ENCODE measurements at regions not wholly inside any gene's neighbourhood (a gene's known extent, or its start where the extent isn't known, plus 50 kb on each side); places are given as distances from the start of the nearest gene placed in this dataset.

DNA sequence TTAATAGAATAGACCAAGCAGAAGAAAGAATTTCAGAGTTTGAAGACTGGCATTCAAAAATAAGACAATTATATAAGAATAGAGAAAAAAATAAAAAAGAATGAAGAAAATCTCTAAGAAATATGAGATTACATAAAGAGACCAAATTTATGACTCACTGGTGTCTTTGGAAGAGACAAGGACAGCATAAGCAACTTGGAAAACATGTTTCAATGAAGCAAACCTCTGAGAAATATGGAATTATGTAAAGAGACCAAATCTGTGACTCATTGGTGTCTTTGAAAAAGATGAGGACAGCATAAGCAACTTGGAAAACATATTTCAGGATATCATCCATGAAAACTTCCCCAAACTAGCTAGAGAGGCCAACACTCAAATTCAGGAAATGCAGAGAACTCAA, 60.4 kb upstream of the LYPLAL1 start:
- Histone ChIP-seq H3K4me3 (ENCODE audit: low read length) (no peak overlapping the region), H3K4me1 (ENCODE audit: low read length) (no peaks in the 10 kb centered on the region), H3K36me3 (replicated peaks; ENCODE audit: insufficient read depth, low read length) (no peaks in the 10 kb centered on the region), H3K9me3 (replicated peaks; ENCODE audit: insufficient read depth, low read length) (no peaks in the 10 kb centered on the region), H3K79me2 (ENCODE audit: low read length) (no peaks in the 10 kb centered on the region), H3K9ac (ENCODE audit: low read length) (no peak overlapping the region), H3K27ac (ENCODE audit: low read length) (no peak overlapping the region), H3K9me2 (replicated peaks; ENCODE audit: insufficient read depth, low read length) (no peaks in the 10 kb centered on the region), H3K27me3 (replicated peaks; ENCODE audit: insufficient read depth, low read length) (no peaks in the 10 kb centered on the region), H2AFZ (ENCODE audit: low read length) (no peak overlapping the region), H4K20me1 (ENCODE audit: insufficient read depth, low read length) (no peaks in the 10 kb centered on the region), H3K4me2 (ENCODE audit: low read depth, low read length) (no peak overlapping the region), H3F3A (ENCODE audit: insufficient read depth, low read length) (no peaks in the 10 kb centered on the region)
- no peak for TF ChIP-seq EZH2 (optimal IDR thresholded peaks at IDR 0.05; ENCODE audit: low read depth, low read length)
- TF ChIP-seq, protein P1, sequence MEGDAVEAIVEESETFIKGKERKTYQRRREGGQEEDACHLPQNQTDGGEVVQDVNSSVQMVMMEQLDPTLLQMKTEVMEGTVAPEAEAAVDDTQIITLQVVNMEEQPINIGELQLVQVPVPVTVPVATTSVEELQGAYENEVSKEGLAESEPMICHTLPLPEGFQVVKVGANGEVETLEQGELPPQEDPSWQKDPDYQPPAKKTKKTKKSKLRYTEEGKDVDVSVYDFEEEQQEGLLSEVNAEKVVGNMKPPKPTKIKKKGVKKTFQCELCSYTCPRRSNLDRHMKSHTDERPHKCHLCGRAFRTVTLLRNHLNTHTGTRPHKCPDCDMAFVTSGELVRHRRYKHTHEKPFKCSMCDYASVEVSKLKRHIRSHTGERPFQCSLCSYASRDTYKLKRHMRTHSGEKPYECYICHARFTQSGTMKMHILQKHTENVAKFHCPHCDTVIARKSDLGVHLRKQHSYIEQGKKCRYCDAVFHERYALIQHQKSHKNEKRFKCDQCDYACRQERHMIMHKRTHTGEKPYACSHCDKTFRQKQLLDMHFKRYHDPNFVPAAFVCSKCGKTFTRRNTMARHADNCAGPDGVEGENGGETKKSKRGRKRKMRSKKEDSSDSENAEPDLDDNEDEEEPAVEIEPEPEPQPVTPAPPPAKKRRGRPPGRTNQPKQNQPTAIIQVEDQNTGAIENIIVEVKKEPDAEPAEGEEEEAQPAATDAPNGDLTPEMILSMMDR (IDR thresholded peaks at IDR 0.05; ENCODE audit: low read length) = no peak
- no peak for DNase-seq

DNA sequence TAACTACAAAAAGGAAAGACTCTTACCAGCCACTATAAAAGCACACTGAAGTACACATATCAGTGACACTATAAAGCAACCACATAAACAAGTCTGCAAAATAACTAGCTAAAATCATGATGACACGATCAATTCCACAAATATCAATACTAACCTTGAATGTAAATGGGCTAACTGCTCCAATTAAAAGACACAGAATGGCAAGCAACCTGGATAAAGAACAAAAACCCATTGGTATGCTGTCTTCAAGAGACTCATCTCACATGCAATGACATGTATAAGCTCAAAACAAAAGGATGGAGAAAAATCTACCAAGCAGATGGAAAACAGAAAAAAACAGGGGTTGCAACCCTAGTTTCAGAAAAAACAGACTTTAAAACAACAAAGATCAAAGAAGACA, 59.7 kb upstream of the LYPLAL1 start:
- Histone ChIP-seq H3K9me3 (replicated peaks; ENCODE audit: insufficient read depth, low read length) (no peaks in the 10 kb centered on the region), H4K20me1 (ENCODE audit: insufficient read depth, low read length) (no peaks in the 10 kb centered on the region), H3K79me2 (ENCODE audit: low read length) (no peaks in the 10 kb centered on the region), H3K4me1 (ENCODE audit: low read length) (no peaks in the 10 kb centered on the region), H2AFZ (ENCODE audit: low read length) (no peak overlapping the region), H3K4me3 (ENCODE audit: low read length) (no peak overlapping the region), H3K36me3 (replicated peaks; ENCODE audit: insufficient read depth, low read length) (no peaks in the 10 kb centered on the region), H3F3A (ENCODE audit: insufficient read depth, low read length) (no peaks in the 10 kb centered on the region), H3K9me2 (replicated peaks; ENCODE audit: insufficient read depth, low read length) (no peaks in the 10 kb centered on the region), H3K4me2 (ENCODE audit: low read depth, low read length) (no peak overlapping the region), H3K27me3 (replicated peaks; ENCODE audit: insufficient read depth, low read length) (no peaks in the 10 kb centered on the region), H3K9ac (ENCODE audit: low read length) (no peak overlapping the region), H3K27ac (ENCODE audit: low read length) (no peak overlapping the region)
- TF ChIP-seq EZH2 (optimal IDR thresholded peaks at IDR 0.05; ENCODE audit: low read depth, low read length) (no peak), EZH2phosphoT487 (IDR thresholded peaks at IDR 0.05; ENCODE audit: low read length) (no peak)
- TF ChIP-seq, protein P1 (IDR thresholded peaks at IDR 0.05; ENCODE audit: low read length) = no peak
- DNase-seq = no peak

DNA sequence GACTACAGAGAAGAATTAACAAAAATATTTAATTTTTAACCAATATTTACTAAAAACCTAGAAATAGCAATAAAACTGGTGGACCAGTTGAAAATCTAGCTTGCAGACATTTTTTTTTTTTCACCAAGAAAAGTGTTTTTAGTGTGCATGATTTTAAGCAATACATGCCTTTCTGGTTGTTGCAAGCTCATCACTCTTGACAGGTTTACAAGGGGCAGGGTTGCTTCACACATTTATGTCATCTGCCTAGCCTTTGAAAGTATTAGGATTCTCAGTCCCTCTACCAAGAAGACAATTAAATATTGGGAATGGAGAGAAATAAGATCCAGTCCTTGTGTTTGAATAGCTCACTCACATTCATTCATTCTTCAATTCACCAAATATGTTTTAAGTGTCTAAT, 53.8 kb upstream of the LYPLAL1 start:
- Histone ChIP-seq H3K27ac (ENCODE audit: low read length) (no peak overlapping the region), H3K79me2 (ENCODE audit: low read length) (no peaks in the 10 kb centered on the region), H3K9me2 (replicated peaks; ENCODE audit: insufficient read depth, low read length) (no peaks in the 10 kb centered on the region), H3K9ac (ENCODE audit: low read length) (no peak overlapping the region), H3K36me3 (replicated peaks; ENCODE audit: insufficient read depth, low read length) (no peaks in the 10 kb centered on the region), H2AFZ (ENCODE audit: low read length) (no peak overlapping the region), H3K27me3 (replicated peaks; ENCODE audit: insufficient read depth, low read length) (no peaks in the 10 kb centered on the region), H4K20me1 (ENCODE audit: insufficient read depth, low read length) (no peaks in the 10 kb centered on the region), H3F3A (ENCODE audit: insufficient read depth, low read length) (no peaks in the 10 kb centered on the region), H3K4me1 (ENCODE audit: low read length) (no peaks in the 10 kb centered on the region), H3K4me2 (ENCODE audit: low read depth, low read length) (no peak overlapping the region), H3K4me3 (ENCODE audit: low read length) (no peak overlapping the region), H3K9me3 (replicated peaks; ENCODE audit: insufficient read depth, low read length) (no peaks in the 10 kb centered on the region)
- DNase-seq = no peak
- TF ChIP-seq EZH2 (optimal IDR thresholded peaks at IDR 0.05; ENCODE audit: low read depth, low read length) (no peak), EZH2phosphoT487 (IDR thresholded peaks at IDR 0.05; ENCODE audit: low read length) (no peak)
- TF ChIP-seq, protein P1 (IDR thresholded peaks at IDR 0.05; ENCODE audit: low read length) = no peak

Data from MM.1S (cell line).